Adrenal gland (tissue), 9 donors: ENCODE measurements at regions not wholly inside any gene's neighbourhood (a gene's known extent, or its start where the extent isn't known, plus 50 kb on each side); places are given as distances from the start of the nearest gene placed in this dataset.

Experiments used
- DNase-seq, 7 donors: peaks; one replicate each; pipeline ENCODE4 v3.0.0-alpha.2; 2019 to 2020
- H3K27ac ChIP-seq, 5 donors: fragments of 200-600 bp; sonication (generic) in 4 of 5; 1 replicate in 3 of 5; 2 replicates in 2 of 5; pipeline versions ENCODE4 v1.5.1 to v1.8.0; 2016 to 2020; ENCODE audit warnings: mild to moderate bottlenecking in 1 of 5
- H3K27me3 ChIP-seq: fragments of 200-600 bp; 2 replicates; pipeline ENCODE4 v1.8.0; 2021
- H3K36me3 ChIP-seq, 2 donors: fragments of 200-600 bp; replicated peaks in 1 of 2; 1 replicate in 1 of 2; 2 replicates in 1 of 2; pipeline versions ENCODE4 v1.5.1 to v1.8.0; 2018 to 2022
- H3K4me1 ChIP-seq, 2 donors: fragments of 200-600 bp; replicated peaks in 1 of 2; 1 replicate in 1 of 2; 2 replicates in 1 of 2; pipeline versions ENCODE4 v1.5.1 to v1.8.0; 2018 to 2021
- H3K4me3 ChIP-seq, 4 donors: fragments of 200-600 bp; sonication (generic) in 3 of 4; one replicate each; pipeline ENCODE4 v1.5.1; 2016 to 2018
- H3K9me3 ChIP-seq, 3 donors: fragments of 200-600 bp; sonication (generic) in 1 of 3; replicated peaks in 1 of 3; 1 replicate in 2 of 3; 2 replicates in 1 of 3; pipeline versions ENCODE4 v1.5.1 to v1.8.0; 2016 to 2021
- CTCF ChIP-seq, 6 experiments: fragments of 450-650 bp in 4 of 6; fragments of 200-600 bp in 2 of 6; sonication (generic) in 1 of 6; IDR thresholded peaks; 1 replicate in 5 of 6; 2 replicates in 1 of 6; pipeline versions ENCODE4 v1.5.1 to v1.8.0; 2016 to 2021; ENCODE audit warnings: antibody characterized with exemption in 6 of 6, mild to moderate bottlenecking in 2 of 6, moderate library complexity in 1 of 6
- POLR2A ChIP-seq, 2 donors: fragments of 450-650 bp; IDR thresholded peaks; one replicate each; pipeline ENCODE4 v1.6.1; 2017; ENCODE audit warnings: antibody characterized with exemption in 2 of 2, mild to moderate bottlenecking in 2 of 2, moderate library complexity in 1 of 2
- WGBS, 4 donors: extraction: QIAGEN DNeasy Blood & Tissue Kit in 2 of 4; methylation state at CpG; one replicate each; pipeline versions ENCODE4 v1.1.5 to v1.1.7; 2013 to 2017; 5-methylcytosine and 5-hydroxymethylcytosine counted together
- intact Hi-C, 2 donors: fragments of 100-400 bp; cut with DNase I; formaldehyde crosslinking; loops; one replicate each; pipeline versions ENCODE4 v1.14.1 to v1.15.0; 2022 to 2023
- donor health status: healthy with polysubstance abuse.
- donor health status: Bipolar disorder and iron deficiency.
- donor health status: DM: yes; HTN: yes; CAD: no.
- donor health status: DM: no; HTN: no; CAD: no.
- donor health status: DM: no; HTN: no; CAD: no.

- H3K27me3 ChIP-seq = no peaks in the 10 kb centered on the region
- WGBS, 4 donors = 74 to 82% (median 78%) methylated on average over 2 of the region's 2 CpGs
- H3K9me3 ChIP-seq = no peaks in the 10 kb centered on the region
- TF ChIP-seq POLR2A (IDR thresholded peaks at IDR 0.05) = no peak
- TF ChIP-seq CTCF (IDR thresholded peaks at IDR 0.05) = no peak
- no peak for DNase-seq
- no peaks in the 10 kb centered on the region for H3K4me1 ChIP-seq
- no peak overlapping the region for H3K4me3 ChIP-seq
- intact Hi-C loops = no loop called here
- H3K36me3 ChIP-seq = no peaks in the 10 kb centered on the region
- H3K27ac ChIP-seq = no peak overlapping the region
Measured at GRCh38 chr9:1535051-1535450, 480.1 kb upstream of the SMARCA2 start.

GRCh38 chr9:1535599-1535998 is 479.5 kb upstream of the SMARCA2 start:
- intact Hi-C loops = no loop called here
- no peak overlapping the region for H3K27ac ChIP-seq
- WGBS, 4 donors = 71 to 81% (median 75%) methylated on average over 2 of the region's 2 CpGs

GRCh38 chr9:1536522-1537170 is 478.5 kb upstream of the SMARCA2 start:
- Histone ChIP-seq H3K4me1 (no peaks in the 10 kb centered on the region), H3K9me3 (no peaks in the 10 kb centered on the region), H3K27ac (no peak overlapping the region), H3K4me3 (no peak overlapping the region), H3K36me3 (no peaks in the 10 kb centered on the region), H3K27me3 (no peaks in the 10 kb centered on the region)
- TF ChIP-seq CTCF (IDR thresholded peaks at IDR 0.05) (no peak), POLR2A (IDR thresholded peaks at IDR 0.05) (no peak)
- DNase-seq = no peak
- 50 to 68% (median 62%) methylated on average over 5 of the region's 5 CpGs for WGBS, 4 donors
- intact Hi-C loops = no loop called here

More at GRCh38 chr9:1535599-1535998, 479.5 kb upstream of the SMARCA2 start:
- Histone ChIP-seq H3K4me1 (no peaks in the 10 kb centered on the region), H3K36me3 (no peaks in the 10 kb centered on the region), H3K9me3 (no peaks in the 10 kb centered on the region), H3K4me3 (no peak overlapping the region), H3K27me3 (no peaks in the 10 kb centered on the region)
- no peak for DNase-seq
- TF ChIP-seq POLR2A (IDR thresholded peaks at IDR 0.05) (no peak), CTCF (IDR thresholded peaks at IDR 0.05) (no peak)

GRCh38 chr9:1538301-1538700 is 476.8 kb upstream of the SMARCA2 start:
- TF ChIP-seq POLR2A (IDR thresholded peaks at IDR 0.05) = no peak
- TF ChIP-seq CTCF (IDR thresholded peaks at IDR 0.05) = no peak
- Histone ChIP-seq H3K9me3 (no peaks in the 10 kb centered on the region), H3K27me3 (no peaks in the 10 kb centered on the region), H3K4me1 (no peaks in the 10 kb centered on the region), H3K4me3 (no peak overlapping the region), H3K36me3 (no peaks in the 10 kb centered on the region), H3K27ac (no peak overlapping the region)
- intact Hi-C loops = no loop called here
- WGBS, 4 donors = 58 to 67% (median 65%) methylated on average over 4 of the region's 4 CpGs
- no peak for DNase-seq
